Skeletal muscle satellite cell (primary cell): ENCODE measurements at regions not wholly inside any gene's neighbourhood (a gene's known extent, or its start where the extent isn't known, plus 50 kb on each side); places are given as distances from the start of the nearest gene placed in this dataset.
"Not testable (repeated sequence)": the region's sequence is repeated elsewhere in the genome, so short reads cannot be mapped to it uniquely, and the experiment has no call there.

Experiments
- H3K27me3 ChIP-seq: 2 replicates; pipeline ENCODE4 v1.7.0; 2013; ENCODE audit warnings: low read length; ENCODE audit not compliant: control insufficient read depth, insufficient read depth
- H3K36me3 ChIP-seq: 2 replicates; pipeline ENCODE4 v1.7.0; 2013; ENCODE audit warnings: mild to moderate bottlenecking, control low read depth, low read length; ENCODE audit not compliant: insufficient read depth
- H3K4me1 ChIP-seq: 2 replicates; pipeline ENCODE4 v1.7.0; 2013; ENCODE audit warnings: low read length; ENCODE audit not compliant: control insufficient read depth, insufficient read depth
- H3K4me2 ChIP-seq: 2 replicates; pipeline ENCODE4 v1.7.0; 2013; ENCODE audit warnings: mild to moderate bottlenecking, low read length
- H3K4me3 ChIP-seq: 2 replicates; pipeline ENCODE4 v1.7.0; 2013; ENCODE audit warnings: low read length
- H3K9ac ChIP-seq: 2 replicates; pipeline ENCODE4 v1.7.0; 2013; ENCODE audit warnings: mild to moderate bottlenecking, low read depth, low read length, moderate library complexity
- H3K9me3 ChIP-seq: replicated peaks from 2 replicates; pipeline ENCODE4 v1.7.0; 2013; ENCODE audit warnings: mild to moderate bottlenecking, control low read depth, low read length

- not testable (repeated sequence) for H3K36me3 ChIP-seq, H3K9ac ChIP-seq, H3K4me3 ChIP-seq, H3K4me2 ChIP-seq, H3K27me3 ChIP-seq, H3K9me3 ChIP-seq, H3K4me1 ChIP-seq
Measured at GRCh38 chr1:83167634-83168033, 831.3 kb downstream of the TTLL7 start.

GRCh38 chr1:83163879-83164475, 835.0 kb downstream of the TTLL7 start:
- H3K4me2 ChIP-seq, H3K9me3 ChIP-seq, H3K27me3 ChIP-seq, H3K36me3 ChIP-seq, H3K4me3 ChIP-seq, H3K9ac ChIP-seq, H3K4me1 ChIP-seq: not testable (repeated sequence)

GRCh38 chr1:83158924-83159323, 840.0 kb downstream of the TTLL7 start:
- not testable (repeated sequence) for H3K4me1 ChIP-seq

GRCh38 chr1:83154306-83154705, 844.6 kb downstream of the TTLL7 start:
- not testable (repeated sequence) for H3K36me3 ChIP-seq, H3K4me2 ChIP-seq, H3K27me3 ChIP-seq, H3K4me3 ChIP-seq, H3K4me1 ChIP-seq, H3K9me3 ChIP-seq, H3K9ac ChIP-seq

More at GRCh38 chr1:83158924-83159323, 840.0 kb downstream of the TTLL7 start:
- not testable (repeated sequence) for H3K27me3 ChIP-seq, H3K4me2 ChIP-seq, H3K36me3 ChIP-seq, H3K4me3 ChIP-seq, H3K9ac ChIP-seq, H3K9me3 ChIP-seq

- H3K36me3 ChIP-seq, result not testable (repeated sequence)
Measured at GRCh38 chr1:83151167-83151898, 847.6 kb downstream of the TTLL7 start.

GRCh38 chr1:83150479-83150878, 848.5 kb downstream of the TTLL7 start:
- H3K4me3 ChIP-seq, H3K9me3 ChIP-seq, H3K9ac ChIP-seq, H3K36me3 ChIP-seq, H3K4me1 ChIP-seq, H3K4me2 ChIP-seq, H3K27me3 ChIP-seq: not testable (repeated sequence)

More at GRCh38 chr1:83151167-83151898, 847.6 kb downstream of the TTLL7 start:
- H3K9ac ChIP-seq, H3K4me2 ChIP-seq, H3K9me3 ChIP-seq, H3K27me3 ChIP-seq, H3K4me1 ChIP-seq, H3K4me3 ChIP-seq: not testable (repeated sequence)

GRCh38 chr1:83145820-83146219, 853.1 kb downstream of the TTLL7 start:
- not testable (repeated sequence) for H3K36me3 ChIP-seq, H3K9ac ChIP-seq, H3K27me3 ChIP-seq, H3K9me3 ChIP-seq, H3K4me1 ChIP-seq, H3K4me2 ChIP-seq, H3K4me3 ChIP-seq

GRCh38 chr1:83142802-83143201, 856.1 kb downstream of the TTLL7 start:
- H3K4me2 ChIP-seq, H3K9ac ChIP-seq, H3K27me3 ChIP-seq, H3K4me3 ChIP-seq, H3K4me1 ChIP-seq, H3K36me3 ChIP-seq, H3K9me3 ChIP-seq: not testable (repeated sequence)

- H3K36me3 ChIP-seq, result not testable (repeated sequence)
Measured at GRCh38 chr1:83135524-83136157, 863.3 kb downstream of the TTLL7 start.

GRCh38 chr1:83134322-83135014, 864.5 kb downstream of the TTLL7 start:
- not testable (repeated sequence) for H3K36me3 ChIP-seq, H3K4me2 ChIP-seq, H3K9ac ChIP-seq, H3K27me3 ChIP-seq, H3K4me3 ChIP-seq, H3K4me1 ChIP-seq, H3K9me3 ChIP-seq

More at GRCh38 chr1:83135524-83136157, 863.3 kb downstream of the TTLL7 start:
- H3K9me3 ChIP-seq, H3K4me1 ChIP-seq, H3K9ac ChIP-seq, H3K4me2 ChIP-seq, H3K4me3 ChIP-seq, H3K27me3 ChIP-seq: not testable (repeated sequence)

- Histone ChIP-seq H3K27me3 (no peaks in the 10 kb centered on the region), H3K4me2 (no peak overlapping the region), H3K36me3 (no peaks in the 10 kb centered on the region), H3K4me3 (no peak overlapping the region), H3K4me1 (no peaks in the 10 kb centered on the region), H3K9ac (no peak overlapping the region), H3K9me3 (no peaks in the 10 kb centered on the region)
Measured at GRCh38 chr1:83131692-83131955, 867.3 kb downstream of the TTLL7 start.
